Kidney (tissue), 13 donors: ENCODE measurements at regions not wholly inside any gene's neighbourhood (a gene's known extent, or its start where the extent isn't known, plus 50 kb on each side); places are given as distances from the start of the nearest gene placed in this dataset.

ENCODE experiments used
- DNase-seq, 5 donors: peaks; one replicate each; pipeline ENCODE4 v3.0.0-alpha.2; 2013 to 2020
- FAIRE-seq: peaks from 2 replicates; lab custom pipeline; 2012; peaks lifted over from hg19 to GRCh38; lab: Jason Lieb, UNC
- H3K27ac ChIP-seq, 2 donors: one replicate each; pipeline ENCODE4 v1.7.0; 2013; ENCODE audit warnings: low read depth in 2 of 2, low read length in 2 of 2, inconsistent platforms in 1 of 2
- H3K27me3 ChIP-seq: one replicate; pipeline ENCODE4 v1.7.1; 2013; ENCODE audit warnings: low read length, inconsistent platforms; ENCODE audit not compliant: control insufficient read depth, insufficient read depth
- H3K36me3 ChIP-seq, 3 donors: one replicate each; pipeline versions ENCODE4 v1.7.0 to v1.7.1; 2013; ENCODE audit warnings: low read length in 3 of 3, control low read depth in 1 of 3, inconsistent platforms in 1 of 3; ENCODE audit not compliant: insufficient read depth in 3 of 3, control insufficient read depth in 2 of 3
- H3K4me1 ChIP-seq, 3 donors: one replicate each; pipeline versions ENCODE4 v1.7.0 to v1.7.1; 2013; ENCODE audit warnings: low read length in 3 of 3, inconsistent platforms in 1 of 3, low read depth in 1 of 3; ENCODE audit not compliant: control insufficient read depth in 2 of 3, insufficient read depth in 2 of 3
- H3K4me3 ChIP-seq, 3 donors: one replicate each; pipeline versions ENCODE4 v1.7.0 to v1.8.1; 2013; ENCODE audit warnings: low read length in 3 of 3, control low read depth in 1 of 3, inconsistent platforms in 1 of 3
- H3K9ac ChIP-seq, 3 donors: one replicate each; pipeline versions ENCODE4 v1.7.0 to v1.7.1; 2013; ENCODE audit warnings: low read length in 3 of 3, control low read depth in 1 of 3, inconsistent platforms in 1 of 3
- H3K9me3 ChIP-seq, 3 donors: one replicate each; pipeline versions ENCODE4 v1.7.0 to v1.7.1; 2013; ENCODE audit warnings: low read length in 3 of 3, control low read depth in 1 of 3, inconsistent platforms in 1 of 3; ENCODE audit not compliant: control insufficient read depth in 2 of 3, insufficient read depth in 1 of 3
- intact Hi-C: fragments of 100-400 bp; cut with DNase I; formaldehyde crosslinking; loops from one replicate; pipeline ENCODE4 v1.11.1; 2022
- TF ChIP-seq, protein P1 (sequence below): IDR thresholded peaks from 3 replicates; pipeline ENCODE4 v1.5.1; 2012; ENCODE audit warnings: mild to moderate bottlenecking, moderate library complexity, borderline replicate concordance; ENCODE audit not compliant: insufficient read depth; ENCODE audit errors: extremely low read depth
- donor health status: control.
- donor health status: control.
- donor health status: control.
- donor health status: control.
- donor health status: control.
- donor health status: DM: yes; HTN: yes; CAD: no.
- donor health status: Normal renal cell carcinoma (clear cell type).

GRCh38 chr7:136496551-136496950 lies 371.9 kb upstream of the CHRM2 start:
- DNase-seq (no peak), FAIRE-seq (no peak)
- no peaks in the 10 kb centered on the region for H3K9me3 ChIP-seq
- no peaks in the 10 kb centered on the region for H3K36me3 ChIP-seq
- no peak overlapping the region for H3K9ac ChIP-seq
- intact Hi-C loops: no loop called here
- H3K4me1 ChIP-seq: no peaks in the 10 kb centered on the region
- no peak overlapping the region for H3K4me3 ChIP-seq
- H3K27me3 ChIP-seq: no peaks in the 10 kb centered on the region
- TF ChIP-seq, protein P1, sequence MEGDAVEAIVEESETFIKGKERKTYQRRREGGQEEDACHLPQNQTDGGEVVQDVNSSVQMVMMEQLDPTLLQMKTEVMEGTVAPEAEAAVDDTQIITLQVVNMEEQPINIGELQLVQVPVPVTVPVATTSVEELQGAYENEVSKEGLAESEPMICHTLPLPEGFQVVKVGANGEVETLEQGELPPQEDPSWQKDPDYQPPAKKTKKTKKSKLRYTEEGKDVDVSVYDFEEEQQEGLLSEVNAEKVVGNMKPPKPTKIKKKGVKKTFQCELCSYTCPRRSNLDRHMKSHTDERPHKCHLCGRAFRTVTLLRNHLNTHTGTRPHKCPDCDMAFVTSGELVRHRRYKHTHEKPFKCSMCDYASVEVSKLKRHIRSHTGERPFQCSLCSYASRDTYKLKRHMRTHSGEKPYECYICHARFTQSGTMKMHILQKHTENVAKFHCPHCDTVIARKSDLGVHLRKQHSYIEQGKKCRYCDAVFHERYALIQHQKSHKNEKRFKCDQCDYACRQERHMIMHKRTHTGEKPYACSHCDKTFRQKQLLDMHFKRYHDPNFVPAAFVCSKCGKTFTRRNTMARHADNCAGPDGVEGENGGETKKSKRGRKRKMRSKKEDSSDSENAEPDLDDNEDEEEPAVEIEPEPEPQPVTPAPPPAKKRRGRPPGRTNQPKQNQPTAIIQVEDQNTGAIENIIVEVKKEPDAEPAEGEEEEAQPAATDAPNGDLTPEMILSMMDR: no peak
- H3K27ac ChIP-seq: no peak overlapping the region

DNA sequence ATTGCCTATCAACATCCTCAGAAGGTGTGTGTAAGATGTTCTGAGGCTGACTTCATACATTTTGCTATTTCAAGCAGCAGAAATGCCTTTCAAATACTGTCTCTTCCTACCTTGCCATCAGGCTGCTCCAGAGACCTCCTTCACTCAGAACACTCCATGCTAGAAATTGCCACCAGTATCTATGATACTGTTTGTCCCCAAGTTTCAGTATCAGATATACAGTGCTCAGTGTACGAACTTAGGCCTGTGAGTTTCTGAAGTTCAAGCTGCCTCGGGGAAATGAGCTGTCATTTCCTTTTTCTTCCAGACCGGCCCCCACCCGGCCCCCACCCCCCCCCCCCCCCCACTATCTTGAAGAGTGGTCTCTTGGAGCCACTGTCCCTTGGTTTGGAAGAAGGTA lies 373.4 kb upstream of the CHRM2 start:
- no peaks in the 10 kb centered on the region for H3K27me3 ChIP-seq
- H3K4me1 ChIP-seq: no peaks in the 10 kb centered on the region
- H3K9me3 ChIP-seq: no peaks in the 10 kb centered on the region
- TF ChIP-seq, protein P1: no peak
- intact Hi-C loops: no loop called here
- no peak overlapping the region for H3K27ac ChIP-seq
- FAIRE-seq: no peak
- H3K9ac ChIP-seq: no peak overlapping the region
- H3K36me3 ChIP-seq: no peaks in the 10 kb centered on the region
- DNase-seq: no peak
- no peak overlapping the region for H3K4me3 ChIP-seq

DNA sequence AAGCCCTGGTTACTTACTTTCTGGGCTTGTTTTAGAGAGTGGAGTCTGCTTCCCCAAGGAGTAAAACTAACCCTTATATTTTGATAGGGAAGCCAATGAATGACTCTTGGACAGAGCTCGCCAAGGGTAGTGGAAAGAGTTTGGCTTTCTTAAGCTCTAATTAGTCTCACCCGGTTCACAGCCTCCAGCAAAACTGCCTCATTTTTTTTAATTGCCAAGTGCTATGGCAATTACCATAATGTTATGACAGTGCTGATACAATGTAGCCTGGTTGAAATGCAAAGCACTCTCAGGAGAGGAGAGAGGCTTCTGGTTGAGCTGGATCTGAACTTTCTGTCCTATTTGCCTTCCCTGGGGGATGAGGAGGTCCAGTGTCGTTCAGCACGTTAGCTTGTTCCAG lies 376.1 kb upstream of the CHRM2 start:
- Histone ChIP-seq H3K9ac (no peak overlapping the region), H3K27me3 (no peaks in the 10 kb centered on the region), H3K27ac (no peak overlapping the region), H3K4me3 (no peak overlapping the region), H3K4me1 (no peaks in the 10 kb centered on the region), H3K9me3 (no peaks in the 10 kb centered on the region), H3K36me3 (no peaks in the 10 kb centered on the region)
- FAIRE-seq (no peak), DNase-seq (no peak)
- intact Hi-C loops: no loop called here
- TF ChIP-seq, protein P1: no peak

DNA sequence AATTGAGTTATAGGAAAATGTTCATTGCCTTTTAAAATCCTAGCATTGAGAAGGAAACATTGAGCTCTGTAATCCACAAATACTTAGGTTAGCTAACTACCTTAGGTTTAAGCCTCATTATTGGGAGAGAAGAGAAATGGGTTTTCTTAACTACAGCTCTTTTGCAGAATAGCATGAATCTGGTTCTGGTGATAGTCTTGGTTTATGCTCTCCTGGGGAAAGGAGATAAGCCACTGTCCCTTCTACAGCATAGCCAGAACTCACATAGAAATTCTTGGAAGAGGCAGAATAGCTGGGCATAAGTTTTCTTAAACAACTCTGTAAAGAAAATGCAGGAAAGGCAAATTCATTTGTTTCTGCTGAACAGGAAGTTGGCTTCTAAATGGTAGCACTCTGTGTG lies 378.6 kb upstream of the CHRM2 start:
- H3K9me3 ChIP-seq: no peaks in the 10 kb centered on the region
- H3K27ac ChIP-seq: no peak overlapping the region
- H3K4me1 ChIP-seq: no peaks in the 10 kb centered on the region
- H3K27me3 ChIP-seq: no peaks in the 10 kb centered on the region
- DNase-seq: no peak
- no peak overlapping the region for H3K9ac ChIP-seq
- H3K36me3 ChIP-seq: no peaks in the 10 kb centered on the region
- H3K4me3 ChIP-seq: no peak overlapping the region
- FAIRE-seq: no peak
- TF ChIP-seq, protein P1: no peak
- intact Hi-C loops: no loop called here
